Stomach (tissue), 8 donors: ENCODE measurements at regions not wholly inside any gene's neighbourhood (a gene's known extent, or its start where the extent isn't known, plus 50 kb on each side); places are given as distances from the start of the nearest gene placed in this dataset.
"Not testable (repeated sequence)": the region's sequence is repeated elsewhere in the genome, so short reads cannot be mapped to it uniquely, and the experiment has no call there.

Source experiments
- DNase-seq, 2 donors: peaks; one replicate each; pipeline versions ENCODE4 v3.0.0 to v3.0.0-alpha.2; 2013 to 2019
- H3K27ac ChIP-seq, 5 donors: fragments of 200-600 bp in 4 of 5; sonication (generic) in 4 of 5; one replicate each; pipeline ENCODE4 v1.5.1; 2013 to 2019; ENCODE audit warnings: mild to moderate bottlenecking in 1 of 5, moderate library complexity in 1 of 5
- H3K27me3 ChIP-seq, 3 donors: fragments of 200-600 bp; sonication (generic); one replicate each; pipeline ENCODE4 v1.5.1; 2017 to 2019; ENCODE audit warnings: mixed run types in 1 of 3
- H3K36me3 ChIP-seq, 4 donors: fragments of 200-600 bp; sonication (generic); 1 replicate in 3 of 4; 2 replicates in 1 of 4; pipeline ENCODE4 v1.5.1; 2016 to 2019
- H3K4me1 ChIP-seq, 4 donors: fragments of 200-600 bp; sonication (generic); one replicate each; pipeline ENCODE4 v1.5.1; 2016 to 2019
- H3K4me3 ChIP-seq, 4 donors: fragments of 200-600 bp; sonication (generic) in 3 of 4; one replicate each; pipeline ENCODE4 v1.5.1; 2016 to 2019; ENCODE audit warnings: mild to moderate bottlenecking in 1 of 4
- H3K9me3 ChIP-seq, 4 donors: fragments of 200-600 bp; sonication (generic); one replicate each; pipeline ENCODE4 v1.5.1; 2016 to 2019
- CTCF ChIP-seq, 7 experiments: fragments of 450-650 bp in 4 of 7; fragments of 200-600 bp in 3 of 7; sonication (generic) in 3 of 7; IDR thresholded peaks; one replicate each; pipeline ENCODE4 v1.5.1; 2016 to 2019; ENCODE audit warnings: antibody characterized with exemption in 7 of 7, control low read depth in 2 of 7, mild to moderate bottlenecking in 1 of 7
- EP300 ChIP-seq: sonication (generic); formaldehyde crosslinking; IDR thresholded peaks from one replicate; pipeline ENCODE4 v1.6.1; 2017; ENCODE audit warnings: antibody characterized with exemption
- POLR2A ChIP-seq, 4 donors: fragments of 450-650 bp; IDR thresholded peaks; one replicate each; pipeline ENCODE4 v1.6.1; 2016; ENCODE audit warnings: antibody characterized with exemption in 4 of 4, control low read depth in 2 of 4, mild to moderate bottlenecking in 1 of 4, moderate library complexity in 1 of 4
- POLR2AphosphoS5 ChIP-seq, 3 donors: sonication (generic); formaldehyde crosslinking; IDR thresholded peaks; one replicate each; pipeline ENCODE4 v1.6.1; 2016; ENCODE audit warnings: antibody characterized with exemption in 3 of 3
- WGBS, 5 donors: extraction: QIAGEN DNeasy Blood & Tissue Kit in 3 of 5; methylation state at CpG; one replicate each; pipeline versions ENCODE4 v1.1.5 to v1.1.7; 2013 to 2018; 5-methylcytosine and 5-hydroxymethylcytosine counted together
- intact Hi-C: fragments of 100-400 bp; cut with DNase I; formaldehyde crosslinking; loops from one replicate; pipeline ENCODE4 v1.15.1; 2023; ENCODE audit warnings: low total_unique reads
- donor health status: healthy with polysubstance abuse.
- donor health status: Bipolar disorder and iron deficiency.
- donor health status: healthy.

- intact Hi-C loops: no loop called here
- peaks cover 0 to 61% (median 41%) of the 10 kb centered on the region in 4 donors for H3K9me3 ChIP-seq
Observed at GRCh38 chr12:17301544-17301943, 695.6 kb upstream of the LMO3 start.

GRCh38 chr12:17296882-17297281 lies 690.9 kb upstream of the LMO3 start:
- intact Hi-C loops: no loop called here

More at GRCh38 chr12:17301544-17301943, 695.6 kb upstream of the LMO3 start:
- WGBS, 5 donors: 73 to 90% (median 79%) methylated on average over 3 of the region's 3 CpGs
- no peak for DNase-seq
- Histone ChIP-seq H3K27me3 (no peaks in the 10 kb centered on the region), H3K4me3 (no peak overlapping the region), H3K4me1 (no peaks in the 10 kb centered on the region), H3K27ac (no peak overlapping the region), H3K36me3 (no peaks in the 10 kb centered on the region)
- TF ChIP-seq POLR2A (IDR thresholded peaks at IDR 0.05) (no peak), CTCF (IDR thresholded peaks at IDR 0.05) (no peak), EP300 (no peak)

GRCh38 chr12:17286874-17287273 lies 680.9 kb upstream of the LMO3 start:
- WGBS, 5 donors: 83 to 95% (median 90%) methylated on average over 1 of the region's 1 CpG
- Histone ChIP-seq H3K4me1 (no peaks in the 10 kb centered on the region), H3K4me3 (no peak overlapping the region), H3K36me3 (no peaks in the 10 kb centered on the region), H3K27me3 (no peaks in the 10 kb centered on the region), H3K9me3 (peaks cover 0 to 15% (median 12%) of the 10 kb centered on the region in 4 donors), H3K27ac (no peak overlapping the region)
- intact Hi-C loops: no loop called here
- no peak for TF ChIP-seq POLR2A (IDR thresholded peaks at IDR 0.05)
- TF ChIP-seq CTCF (IDR thresholded peaks at IDR 0.05): no peak
- TF ChIP-seq EP300: no peak
- TF ChIP-seq POLR2AphosphoS5 (IDR thresholded peaks at IDR 0.05): no peak
- no peak for DNase-seq

More at GRCh38 chr12:17296882-17297281, 690.9 kb upstream of the LMO3 start:
- TF ChIP-seq POLR2AphosphoS5 (IDR thresholded peaks at IDR 0.05): no peak
- Histone ChIP-seq H3K27ac (no peak overlapping the region), H3K9me3 (peaks cover 0 to 34% (median 17%) of the 10 kb centered on the region in 4 donors), H3K4me1 (no peaks in the 10 kb centered on the region), H3K36me3 (no peaks in the 10 kb centered on the region), H3K4me3 (no peak overlapping the region), H3K27me3 (no peaks in the 10 kb centered on the region)
- 82 to 85% (median 84%) methylated on average over 7 of the region's 7 CpGs for WGBS, 5 donors
- DNase-seq: no peak

- H3K36me3 ChIP-seq: no peaks in the 10 kb centered on the region
- H3K9me3 ChIP-seq: peaks cover 0 to 15% (median 12%) of the 10 kb centered on the region in 4 donors
- no peaks in the 10 kb centered on the region for H3K27me3 ChIP-seq
- intact Hi-C loops: no loop called here
- no peaks in the 10 kb centered on the region for H3K4me1 ChIP-seq
- H3K27ac ChIP-seq: no peak overlapping the region
- H3K4me3 ChIP-seq: no peak overlapping the region
- DNase-seq: no peak
- WGBS, 5 donors: 81 to 96% (median 93%) methylated on average over 1 of the region's 1 CpG
- TF ChIP-seq POLR2A (IDR thresholded peaks at IDR 0.05) (no peak), EP300 (no peak), POLR2AphosphoS5 (IDR thresholded peaks at IDR 0.05) (no peak), CTCF (IDR thresholded peaks at IDR 0.05) (no peak)
Observed at GRCh38 chr12:17284873-17285272, 678.9 kb upstream of the LMO3 start.

GRCh38 chr12:17283563-17283962 lies 677.6 kb upstream of the LMO3 start:
- intact Hi-C loops: no loop called here
- DNase-seq: no peak
- Histone ChIP-seq H3K36me3 (no peaks in the 10 kb centered on the region), H3K4me1 (no peaks in the 10 kb centered on the region), H3K9me3 (peaks cover 0 to 15% (median 12%) of the 10 kb centered on the region in 4 donors), H3K27ac (no peak overlapping the region), H3K27me3 (no peaks in the 10 kb centered on the region), H3K4me3 (no peak overlapping the region)
- no peak for TF ChIP-seq POLR2AphosphoS5 (IDR thresholded peaks at IDR 0.05)
- no peak for TF ChIP-seq POLR2A (IDR thresholded peaks at IDR 0.05)
- TF ChIP-seq CTCF (IDR thresholded peaks at IDR 0.05): no peak
- no peak for TF ChIP-seq EP300
- 81 to 88% (median 87%) methylated on average over 9 of the region's 9 CpGs for WGBS, 5 donors

GRCh38 chr12:17282169-17282568 lies 676.2 kb upstream of the LMO3 start:
- not testable (repeated sequence) for H3K4me1 ChIP-seq, H3K9me3 ChIP-seq

More at GRCh38 chr12:17282169-17282568, 676.2 kb upstream of the LMO3 start:
- DNase-seq, H3K4me3 ChIP-seq, H3K27me3 ChIP-seq, H3K36me3 ChIP-seq, H3K27ac ChIP-seq, intact Hi-C loops: not testable (repeated sequence)
